ENCODE measurements at regions not wholly inside any gene's neighbourhood (a gene's known extent, or its start where the extent isn't known, plus 50 kb on each side); places are given as distances from the start of the nearest gene placed in this dataset.
"Not testable (repeated sequence)": the region's sequence is repeated elsewhere in the genome, so short reads cannot be mapped to it uniquely, and the experiment has no call there.

DNA sequence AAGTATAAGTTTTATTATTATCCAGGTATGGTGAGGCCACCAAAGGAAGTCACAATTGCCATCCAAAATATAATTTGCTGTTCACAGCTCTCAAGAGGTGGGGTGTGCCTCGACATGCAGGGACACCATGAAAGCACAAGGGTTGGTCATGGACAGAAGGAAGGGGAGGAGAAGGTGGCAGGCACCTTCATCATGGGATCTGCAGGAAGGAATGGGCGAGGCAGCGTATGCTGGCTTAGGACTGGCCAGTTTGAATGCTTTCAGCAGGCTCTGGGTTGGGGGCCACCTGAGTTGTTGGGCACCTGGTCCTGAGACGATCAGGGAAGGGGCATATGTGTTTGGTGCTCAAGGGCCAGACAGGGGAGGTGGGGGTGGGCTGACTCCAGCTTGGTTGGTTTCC is 777.2 kb upstream of the TPTE start:
- H3K27me3 ChIP-seq (ENCODE audit: control insufficient read depth, insufficient read depth, low read length, poor library complexity, severe bottlenecking); H3K36me3 ChIP-seq (ENCODE audit: control insufficient read depth, insufficient read depth, low read length); H3K4me3 ChIP-seq (ENCODE audit: insufficient read depth, low read depth, low read length); H3K27ac ChIP-seq (ENCODE audit: insufficient read depth, low read depth, low read length, poor library complexity, severe bottlenecking); H3K4me1 ChIP-seq (ENCODE audit: control insufficient read depth, insufficient read depth, low read length): not testable (repeated sequence)
- 38 to 47% methylated on average over 4 of the region's 4 CpGs for WGBS, 2 experiments
- H3K9me3 ChIP-seq (ENCODE audit: control insufficient read depth, low read length), result peaks cover 13% of the 10 kb centered on the region

DNA sequence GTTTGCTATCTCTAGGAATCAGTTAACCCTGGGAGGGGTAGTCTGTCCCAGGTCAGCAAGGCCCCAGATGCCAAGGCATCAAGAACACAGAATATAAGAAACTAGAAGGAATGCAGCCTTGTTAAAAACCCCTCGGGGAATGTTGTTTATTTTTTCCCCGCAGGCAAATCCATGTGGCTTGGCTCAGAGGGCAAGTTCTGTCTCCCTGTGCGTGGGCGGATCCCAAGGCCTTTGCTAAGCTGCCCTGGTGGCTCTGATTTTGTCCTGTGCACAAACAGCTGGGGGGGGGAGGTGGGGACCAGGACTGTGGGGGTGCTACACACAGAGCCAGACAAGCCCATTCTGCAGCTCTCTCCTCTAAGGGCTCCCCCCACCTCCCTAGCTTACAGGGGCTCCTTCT is 776.8 kb upstream of the TPTE start:
- H3K4me3 ChIP-seq (ENCODE audit: insufficient read depth, low read depth, low read length); H3K27me3 ChIP-seq (ENCODE audit: control insufficient read depth, insufficient read depth, low read length, poor library complexity, severe bottlenecking); H3K27ac ChIP-seq (ENCODE audit: insufficient read depth, low read depth, low read length, poor library complexity, severe bottlenecking); H3K36me3 ChIP-seq (ENCODE audit: control insufficient read depth, insufficient read depth, low read length); H3K4me1 ChIP-seq (ENCODE audit: control insufficient read depth, insufficient read depth, low read length): not testable (repeated sequence)
- H3K9me3 ChIP-seq (ENCODE audit: control insufficient read depth, low read length), result peaks cover 12% of the 10 kb centered on the region
- WGBS, 2 experiments, result 63 to 69% methylated on average over 4 of the region's 4 CpGs

DNA sequence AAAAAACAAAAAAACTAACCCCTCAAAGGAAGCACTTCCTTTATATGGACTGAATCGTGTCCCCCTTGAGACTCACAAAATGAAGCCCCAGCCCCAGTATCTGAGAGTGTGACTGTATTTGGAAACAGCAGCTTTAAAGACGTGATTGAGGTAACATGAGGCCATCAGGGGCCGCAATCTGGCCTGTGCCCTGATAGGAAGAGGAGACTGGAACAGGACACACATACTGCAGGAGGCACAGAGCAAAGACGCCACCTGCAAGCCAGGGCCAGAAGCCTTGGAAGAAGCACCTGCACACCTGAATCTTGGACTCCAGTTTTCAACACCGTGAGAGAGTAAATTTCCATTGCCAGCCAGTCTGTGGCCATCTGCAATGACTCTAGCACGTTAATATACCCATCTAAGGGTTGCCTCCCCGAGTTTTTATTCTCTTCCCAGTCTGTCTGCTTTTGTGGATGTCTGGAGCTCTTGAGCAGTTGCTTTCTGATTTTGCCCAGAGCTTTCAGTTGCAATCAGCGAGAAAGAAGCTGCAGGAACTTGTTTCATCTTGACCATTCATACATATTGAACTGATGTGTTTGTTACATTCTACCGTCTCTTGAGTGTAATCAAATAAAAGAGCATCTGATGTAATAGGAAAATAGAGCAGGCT is 775.8 kb upstream of the TPTE start:
- H3K4me1 ChIP-seq (ENCODE audit: control insufficient read depth, insufficient read depth, low read length); H3K36me3 ChIP-seq (ENCODE audit: control insufficient read depth, insufficient read depth, low read length); H3K4me3 ChIP-seq (ENCODE audit: insufficient read depth, low read depth, low read length); H3K27ac ChIP-seq (ENCODE audit: insufficient read depth, low read depth, low read length, poor library complexity, severe bottlenecking); H3K27me3 ChIP-seq (ENCODE audit: control insufficient read depth, insufficient read depth, low read length, poor library complexity, severe bottlenecking): not testable (repeated sequence)
- 51% methylated on average over 9 of the region's 9 CpGs for WGBS, 2 experiments
- H3K9me3 ChIP-seq (ENCODE audit: control insufficient read depth, low read length), result peaks cover 15% of the 10 kb centered on the region

DNA sequence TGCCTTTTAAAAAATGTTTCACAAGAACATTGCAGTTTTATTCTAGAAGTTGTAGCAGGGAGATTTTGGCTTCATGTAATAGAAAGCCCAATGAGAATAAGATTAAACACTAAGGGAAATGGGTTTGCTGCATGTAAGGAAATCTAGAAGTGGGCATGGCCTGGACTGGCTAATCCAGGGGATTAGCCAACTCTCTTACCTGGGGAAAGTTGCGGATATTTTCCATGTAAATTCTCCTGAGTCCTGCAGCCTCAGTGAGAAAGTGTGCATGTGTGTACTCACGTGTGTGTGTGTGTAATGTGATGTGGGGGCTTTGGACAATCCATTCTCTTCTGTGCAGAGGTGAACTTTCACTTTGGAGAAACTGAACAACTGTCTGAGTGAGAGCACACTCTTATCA is 775.1 kb upstream of the TPTE start:
- not testable (repeated sequence) for H3K27me3 ChIP-seq (ENCODE audit: control insufficient read depth, insufficient read depth, low read length, poor library complexity, severe bottlenecking); H3K36me3 ChIP-seq (ENCODE audit: control insufficient read depth, insufficient read depth, low read length); H3K4me3 ChIP-seq (ENCODE audit: insufficient read depth, low read depth, low read length); H3K4me1 ChIP-seq (ENCODE audit: control insufficient read depth, insufficient read depth, low read length); H3K27ac ChIP-seq (ENCODE audit: insufficient read depth, low read depth, low read length, poor library complexity, severe bottlenecking)
- peaks cover 22% of the 10 kb centered on the region for H3K9me3 ChIP-seq (ENCODE audit: control insufficient read depth, low read length)
- 35 to 36% methylated on average over 2 of the region's 2 CpGs for WGBS, 2 experiments

DNA sequence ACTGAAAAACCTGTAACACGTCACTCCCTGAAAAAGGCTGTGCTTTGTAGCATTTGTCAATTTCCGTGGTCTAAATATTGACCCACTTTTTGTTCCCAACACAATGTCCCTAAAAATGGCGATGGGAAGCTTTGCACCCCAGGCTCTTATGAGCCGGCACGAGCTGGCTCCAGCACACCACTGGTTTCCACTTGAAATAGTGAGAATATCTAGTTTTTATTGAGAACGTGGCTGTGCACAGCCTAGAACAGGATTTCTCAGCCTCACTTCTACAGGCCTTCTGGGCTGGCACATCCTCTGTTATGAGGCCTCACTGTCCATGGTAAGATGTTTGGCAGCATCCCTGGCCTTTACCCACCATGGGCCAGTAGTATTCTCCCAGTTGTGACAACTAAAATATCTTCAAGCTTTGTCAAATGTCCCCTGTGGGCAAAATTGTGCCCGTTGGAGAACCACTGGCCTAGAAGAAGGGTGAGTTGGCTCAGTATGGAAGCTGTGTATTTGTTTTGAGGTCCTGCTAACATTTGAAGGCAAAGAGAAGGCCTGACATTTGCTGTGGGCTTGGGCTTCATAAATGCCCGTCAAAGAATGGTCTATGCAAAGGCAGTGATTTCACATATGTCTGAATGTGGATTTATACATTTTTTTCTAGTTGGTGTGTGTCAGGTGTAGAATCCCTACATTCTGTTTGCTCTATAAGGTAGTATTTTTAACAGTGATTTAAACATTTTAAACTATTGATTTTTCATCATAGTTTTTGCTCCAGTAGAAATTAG is 774.4 kb upstream of the TPTE start:
- 65 to 73% methylated on average over 7 of the region's 8 CpGs for WGBS, 2 experiments
- H3K4me1 ChIP-seq (ENCODE audit: control insufficient read depth, insufficient read depth, low read length); H3K36me3 ChIP-seq (ENCODE audit: control insufficient read depth, insufficient read depth, low read length); H3K4me3 ChIP-seq (ENCODE audit: insufficient read depth, low read depth, low read length); H3K27me3 ChIP-seq (ENCODE audit: control insufficient read depth, insufficient read depth, low read length, poor library complexity, severe bottlenecking); H3K27ac ChIP-seq (ENCODE audit: insufficient read depth, low read depth, low read length, poor library complexity, severe bottlenecking): not testable (repeated sequence)
- peaks cover 25% of the 10 kb centered on the region for H3K9me3 ChIP-seq (ENCODE audit: control insufficient read depth, low read length)

DNA sequence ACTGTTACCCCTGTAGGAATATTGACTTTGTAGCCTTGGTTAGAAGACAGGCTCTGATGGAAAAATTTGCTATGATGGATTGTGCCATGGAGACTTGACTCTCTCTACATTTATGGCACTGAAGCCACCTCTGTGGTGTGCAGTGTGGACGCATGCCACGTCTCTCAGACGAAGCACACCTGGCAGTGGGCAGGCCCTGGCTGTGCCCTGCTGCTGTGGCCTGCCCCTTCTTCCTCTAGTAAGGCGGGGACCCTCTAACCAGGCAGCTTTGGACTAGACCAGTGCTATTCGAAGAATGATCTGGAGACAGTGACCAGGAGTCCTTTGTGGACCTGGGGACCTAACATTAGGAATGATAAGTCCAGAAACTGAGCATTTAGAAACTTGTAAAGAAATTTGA is 773.5 kb upstream of the TPTE start:
- H3K9me3 ChIP-seq (ENCODE audit: control insufficient read depth, low read length), result peaks cover 27% of the 10 kb centered on the region
- WGBS, 2 experiments, result 64 to 68% methylated on average over 5 of the region's 5 CpGs
- not testable (repeated sequence) for H3K27me3 ChIP-seq (ENCODE audit: control insufficient read depth, insufficient read depth, low read length, poor library complexity, severe bottlenecking)

DNA sequence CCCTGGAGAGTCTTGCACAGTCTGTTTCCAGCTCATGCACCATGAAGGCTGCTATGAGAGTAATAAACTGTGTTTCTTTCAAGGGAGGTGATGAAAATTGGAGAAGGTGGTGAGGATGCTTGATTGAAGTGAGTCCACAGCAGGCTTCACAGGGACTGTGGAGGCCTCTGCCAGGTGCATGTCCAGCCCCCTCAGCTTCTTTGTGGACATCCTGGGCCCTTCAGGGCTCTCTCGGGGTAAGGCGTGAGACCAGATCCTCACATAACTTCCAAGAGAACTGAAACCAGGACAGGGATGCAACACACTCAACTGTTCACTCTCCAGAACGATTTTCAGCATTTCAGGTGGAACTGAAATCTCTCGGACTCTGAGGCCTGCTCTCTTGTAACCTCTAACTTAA is 772.9 kb upstream of the TPTE start:
- H3K36me3 ChIP-seq (ENCODE audit: control insufficient read depth, insufficient read depth, low read length); H3K4me3 ChIP-seq (ENCODE audit: insufficient read depth, low read depth, low read length); H3K27ac ChIP-seq (ENCODE audit: insufficient read depth, low read depth, low read length, poor library complexity, severe bottlenecking); H3K27me3 ChIP-seq (ENCODE audit: control insufficient read depth, insufficient read depth, low read length, poor library complexity, severe bottlenecking); H3K4me1 ChIP-seq (ENCODE audit: control insufficient read depth, insufficient read depth, low read length): not testable (repeated sequence)
- peaks cover 27% of the 10 kb centered on the region for H3K9me3 ChIP-seq (ENCODE audit: control insufficient read depth, low read length)
- 68 to 69% methylated on average over 4 of the region's 4 CpGs for WGBS, 2 experiments

More for the DNA sequence above, 773.5 kb upstream of the TPTE start:
- H3K27ac ChIP-seq (ENCODE audit: insufficient read depth, low read depth, low read length, poor library complexity, severe bottlenecking); H3K36me3 ChIP-seq (ENCODE audit: control insufficient read depth, insufficient read depth, low read length); H3K4me3 ChIP-seq (ENCODE audit: insufficient read depth, low read depth, low read length); H3K4me1 ChIP-seq (ENCODE audit: control insufficient read depth, insufficient read depth, low read length): not testable (repeated sequence)

DNA sequence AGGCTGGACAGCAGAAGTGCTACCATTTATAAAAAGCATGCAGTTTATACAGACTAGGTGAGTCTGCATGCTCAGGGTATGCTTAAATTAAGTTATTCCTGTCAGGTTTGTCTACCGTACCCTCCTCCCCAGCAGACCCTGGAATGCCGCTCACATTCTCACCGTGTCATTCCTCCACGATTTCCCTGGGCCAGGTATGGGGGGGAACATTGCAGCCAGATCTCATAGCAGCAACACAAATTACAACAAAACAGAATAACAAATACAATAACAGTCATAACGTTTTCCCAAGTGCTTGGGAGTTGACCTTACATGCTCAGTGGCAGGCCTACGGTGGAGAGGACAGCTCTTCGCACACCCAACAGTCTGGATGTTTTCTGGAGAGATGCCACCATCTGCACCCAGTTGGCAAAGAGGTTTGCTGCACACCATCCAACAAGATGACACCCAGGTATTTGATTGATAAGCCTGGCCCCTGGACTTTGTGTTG is 771.6 kb upstream of the TPTE start:
- H3K9me3 ChIP-seq (ENCODE audit: control insufficient read depth, low read length), result peaks cover 29% of the 10 kb centered on the region
- H3K27me3 ChIP-seq (ENCODE audit: control insufficient read depth, insufficient read depth, low read length, poor library complexity, severe bottlenecking); H3K27ac ChIP-seq (ENCODE audit: insufficient read depth, low read depth, low read length, poor library complexity, severe bottlenecking); H3K36me3 ChIP-seq (ENCODE audit: control insufficient read depth, insufficient read depth, low read length); H3K4me3 ChIP-seq (ENCODE audit: insufficient read depth, low read depth, low read length); H3K4me1 ChIP-seq (ENCODE audit: control insufficient read depth, insufficient read depth, low read length): not testable (repeated sequence)
- 67 to 72% methylated on average over 7 of the region's 7 CpGs for WGBS, 2 experiments

DNA sequence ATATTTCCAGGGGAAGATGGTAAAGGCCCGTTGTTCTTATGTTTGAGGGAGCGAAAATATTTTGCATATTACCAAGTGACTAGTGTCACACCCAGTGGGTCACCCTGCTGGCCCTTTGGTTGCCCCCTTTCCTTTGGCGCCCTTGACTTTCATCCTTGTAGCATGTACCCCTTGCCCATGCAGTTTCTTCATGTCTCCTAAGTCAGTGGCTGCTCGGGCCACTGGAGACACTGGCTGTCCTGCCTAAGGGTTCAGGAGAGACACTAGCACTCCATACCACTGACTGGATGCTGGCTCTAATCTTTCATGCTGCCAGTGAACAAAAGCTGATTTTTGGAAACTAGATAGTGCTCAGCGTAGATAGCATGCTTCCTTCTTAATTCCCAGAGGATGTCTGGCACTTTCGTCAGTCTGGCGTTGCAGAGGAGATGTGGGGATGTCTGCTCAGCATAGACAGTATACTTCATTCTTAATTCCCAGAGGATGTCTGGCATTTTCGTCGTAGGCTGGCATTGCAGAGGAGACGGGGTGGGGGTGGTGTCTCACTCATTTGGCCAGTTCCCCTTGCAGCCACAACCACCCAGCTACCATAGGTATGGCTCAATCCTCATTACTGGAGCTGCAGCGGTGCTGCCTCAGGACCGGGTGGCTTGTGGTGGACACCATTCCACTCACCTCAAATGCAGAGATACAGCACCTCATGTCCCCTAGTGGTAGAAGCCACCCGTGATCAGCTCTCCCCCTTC is 770.9 kb upstream of the TPTE start:
- Histone ChIP-seq H3K36me3 (ENCODE audit: control insufficient read depth, insufficient read depth, low read length) (no peaks in the 10 kb centered on the region), H3K4me1 (ENCODE audit: control insufficient read depth, insufficient read depth, low read length) (no peaks in the 10 kb centered on the region), H3K27ac (ENCODE audit: insufficient read depth, low read depth, low read length, poor library complexity, severe bottlenecking) (no peak overlapping the region), H3K4me3 (ENCODE audit: insufficient read depth, low read depth, low read length) (no peak overlapping the region), H3K9me3 (ENCODE audit: control insufficient read depth, low read length) (peaks cover 29% of the 10 kb centered on the region), H3K27me3 (ENCODE audit: control insufficient read depth, insufficient read depth, low read length, poor library complexity, severe bottlenecking) (no peaks in the 10 kb centered on the region)
- WGBS, 2 experiments, result 78% methylated on average over 13 of the region's 13 CpGs

DNA sequence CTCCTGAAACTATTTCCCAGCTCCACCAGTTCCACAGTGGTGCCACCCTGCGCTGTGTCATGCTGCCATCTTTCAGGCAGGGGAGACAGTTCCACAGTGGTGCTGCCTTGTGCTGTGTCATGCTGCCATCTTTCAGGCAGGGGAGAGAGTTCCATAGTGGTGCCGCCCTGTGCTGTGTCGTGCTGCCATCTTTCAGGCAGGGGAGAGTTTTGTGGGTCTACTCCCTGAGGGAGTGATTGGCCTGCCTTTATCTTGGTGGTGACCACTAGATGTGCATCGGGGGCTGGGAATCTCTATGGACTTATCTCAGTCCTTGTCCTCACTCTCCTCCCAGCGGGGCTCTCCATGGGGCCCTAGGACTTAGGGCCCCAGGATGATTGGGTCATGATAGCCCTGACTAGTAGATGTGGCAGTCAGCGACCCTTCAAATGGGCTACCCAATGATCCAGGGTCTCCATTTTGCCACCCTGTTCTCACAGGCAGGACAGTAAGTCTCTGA is 770.2 kb upstream of the TPTE start:
- not testable (repeated sequence) for H3K4me3 ChIP-seq (ENCODE audit: insufficient read depth, low read depth, low read length); H3K27me3 ChIP-seq (ENCODE audit: control insufficient read depth, insufficient read depth, low read length, poor library complexity, severe bottlenecking); H3K27ac ChIP-seq (ENCODE audit: insufficient read depth, low read depth, low read length, poor library complexity, severe bottlenecking); H3K36me3 ChIP-seq (ENCODE audit: control insufficient read depth, insufficient read depth, low read length); H3K4me1 ChIP-seq (ENCODE audit: control insufficient read depth, insufficient read depth, low read length)
- 79% methylated on average over 6 of the region's 6 CpGs for WGBS, 2 experiments
- peaks cover 33% of the 10 kb centered on the region for H3K9me3 ChIP-seq (ENCODE audit: control insufficient read depth, low read length)

All from ectodermal cell (in vitro differentiated cells).